GM21423 (cell line): ENCODE measurements at regions not wholly inside any gene's neighbourhood (a gene's known extent, or its start where the extent isn't known, plus 50 kb on each side); places are given as distances from the start of the nearest gene placed in this dataset.
"Not testable (repeated sequence)": the region's sequence is repeated elsewhere in the genome, so short reads cannot be mapped to it uniquely, and the experiment has no call there.

Source experiments
- ATAC-seq: cut with Tn5 transposase; IDR thresholded peaks from one replicate; pipeline ENCODE4 v1.9.1; 2021; ENCODE audit warnings: mild to moderate bottlenecking, moderate library complexity; ENCODE audit not compliant: unreplicated experiment

GRCh38 chr7:113784316-113784715 is 134.5 kb downstream of the PPP1R3A start:
- no peak for ATAC-seq

GRCh38 chr7:113783403-113783802 is 135.4 kb downstream of the PPP1R3A start:
- ATAC-seq: no peak

- no peak for ATAC-seq
Measured at GRCh38 chr7:113775804-113776203, 143.0 kb downstream of the PPP1R3A start.

- no peak for ATAC-seq
Measured at GRCh38 chr7:113775401-113775800, 143.4 kb downstream of the PPP1R3A start.

GRCh38 chr7:113774182-113774807 is 144.5 kb downstream of the PPP1R3A start:
- ATAC-seq: peak; percentile 83

- no peak for ATAC-seq
Measured at GRCh38 chr7:113770146-113770738, 148.6 kb downstream of the PPP1R3A start.

GRCh38 chr7:113768387-113768786 is 150.4 kb downstream of the PPP1R3A start:
- no peak for ATAC-seq

GRCh38 chr7:113764401-113765035 is 154.3 kb downstream of the PPP1R3A start:
- ATAC-seq: no peak

- no peak for ATAC-seq
Measured at GRCh38 chr7:113763226-113763625, 155.6 kb downstream of the PPP1R3A start.

GRCh38 chr7:113756250-113756649 is 162.6 kb downstream of the PPP1R3A start:
- no peak for ATAC-seq

GRCh38 chr7:113752689-113753088 is 166.1 kb downstream of the PPP1R3A start:
- ATAC-seq: no peak

- no peak for ATAC-seq
Measured at GRCh38 chr7:113752289-113752688, 166.5 kb downstream of the PPP1R3A start.

- no peak for ATAC-seq
Measured at GRCh38 chr7:113751547-113751946, 167.3 kb downstream of the PPP1R3A start.

- ATAC-seq: not testable (repeated sequence)
Measured at GRCh38 chr7:113748385-113748784, 170.4 kb downstream of the PPP1R3A start.

GRCh38 chr7:113742946-113743431 is 175.8 kb downstream of the PPP1R3A start:
- not testable (repeated sequence) for ATAC-seq

GRCh38 chr7:113742377-113742776 is 176.4 kb downstream of the PPP1R3A start:
- ATAC-seq: no peak

GRCh38 chr7:113731571-113731970 is 187.2 kb downstream of the PPP1R3A start:
- ATAC-seq: no peak

GRCh38 chr7:113730309-113730955 is 188.4 kb downstream of the PPP1R3A start:
- no peak for ATAC-seq

GRCh38 chr7:113727486-113727885 is 191.3 kb downstream of the PPP1R3A start:
- no peak for ATAC-seq

GRCh38 chr7:113722006-113722405 is 196.8 kb downstream of the PPP1R3A start:
- ATAC-seq: no peak

GRCh38 chr7:113717739-113718138 is 201.1 kb downstream of the PPP1R3A start:
- ATAC-seq: no peak
